ENCODE measurements at regions not wholly inside any gene's neighbourhood (a gene's known extent, or its start where the extent isn't known, plus 50 kb on each side); places are given as distances from the start of the nearest gene placed in this dataset.
"Not testable (repeated sequence)": the region's sequence is repeated elsewhere in the genome, so short reads cannot be mapped to it uniquely, and the experiment has no call there.

DNA sequence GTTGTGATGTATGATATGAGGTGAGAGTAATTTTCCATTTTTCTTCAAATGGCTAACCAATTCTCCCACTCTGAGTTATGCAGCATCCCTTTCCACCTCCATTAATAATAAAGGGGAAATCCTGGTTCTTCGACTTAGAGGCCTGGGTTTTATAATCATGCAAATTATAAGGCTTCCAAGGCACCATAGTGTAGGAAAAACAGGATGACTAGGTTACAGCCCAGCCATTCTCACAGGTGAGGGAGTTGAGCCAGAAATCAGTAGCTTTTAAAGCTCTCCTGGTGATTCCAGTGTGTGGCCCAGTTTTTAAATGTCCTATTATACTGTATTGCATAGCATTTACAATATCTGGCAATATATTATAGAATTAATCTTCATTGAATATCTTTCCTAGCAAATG is 203.1 kb downstream of the ARHGEF9 start:
- no peak for DNase-seq

GRCh38 chrX:63581398-63581797 is 203.6 kb downstream of the ARHGEF9 start:
- no peak for DNase-seq

DNA sequence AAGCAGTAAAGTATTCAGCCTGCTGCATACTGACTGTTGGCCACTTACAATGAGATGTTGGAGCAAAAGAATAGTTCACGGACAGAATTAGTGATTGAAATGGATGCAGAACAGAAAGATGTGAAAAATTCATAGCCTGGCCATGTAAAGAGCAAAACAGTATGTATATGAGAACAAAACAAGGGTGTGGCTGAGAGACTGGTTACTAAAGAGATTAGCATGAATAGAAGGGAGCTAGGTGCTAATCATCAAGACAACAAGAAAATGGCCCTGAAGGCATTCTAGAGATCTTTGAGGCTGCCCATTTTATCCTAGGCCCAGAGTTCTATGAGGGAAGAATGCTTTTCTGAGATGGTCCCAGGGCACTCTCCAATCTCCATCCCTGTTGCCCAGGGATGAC is 208.5 kb downstream of the ARHGEF9 start:
- DNase-seq = no peak

GRCh38 chrX:63575700-63576099 is 209.3 kb downstream of the ARHGEF9 start:
- DNase-seq = not testable (repeated sequence)

- DNase-seq = no peak
Observed at GRCh38 chrX:63566856-63567255, 215.7 kb upstream of the SPIN4 start.

DNA sequence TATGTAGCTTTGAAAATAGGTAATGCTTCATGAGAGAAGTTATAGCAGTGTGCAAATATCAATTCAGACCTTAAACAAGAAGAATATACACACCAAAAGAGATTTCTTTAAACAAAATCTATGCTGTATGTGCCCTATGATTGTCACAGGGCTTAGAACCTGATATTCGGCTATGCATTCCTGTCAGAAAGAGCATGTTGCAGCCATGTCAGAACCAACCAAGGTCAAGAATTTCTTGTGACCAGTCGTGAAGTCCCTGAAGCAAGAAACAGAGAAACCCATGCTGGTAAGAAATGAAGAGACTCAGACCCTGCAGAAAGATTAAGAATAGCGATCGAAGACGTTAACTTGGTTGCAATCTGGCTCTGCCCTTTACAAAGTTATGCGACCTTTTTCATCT is 210.3 kb upstream of the SPIN4 start:
- DNase-seq = no peak

DNA sequence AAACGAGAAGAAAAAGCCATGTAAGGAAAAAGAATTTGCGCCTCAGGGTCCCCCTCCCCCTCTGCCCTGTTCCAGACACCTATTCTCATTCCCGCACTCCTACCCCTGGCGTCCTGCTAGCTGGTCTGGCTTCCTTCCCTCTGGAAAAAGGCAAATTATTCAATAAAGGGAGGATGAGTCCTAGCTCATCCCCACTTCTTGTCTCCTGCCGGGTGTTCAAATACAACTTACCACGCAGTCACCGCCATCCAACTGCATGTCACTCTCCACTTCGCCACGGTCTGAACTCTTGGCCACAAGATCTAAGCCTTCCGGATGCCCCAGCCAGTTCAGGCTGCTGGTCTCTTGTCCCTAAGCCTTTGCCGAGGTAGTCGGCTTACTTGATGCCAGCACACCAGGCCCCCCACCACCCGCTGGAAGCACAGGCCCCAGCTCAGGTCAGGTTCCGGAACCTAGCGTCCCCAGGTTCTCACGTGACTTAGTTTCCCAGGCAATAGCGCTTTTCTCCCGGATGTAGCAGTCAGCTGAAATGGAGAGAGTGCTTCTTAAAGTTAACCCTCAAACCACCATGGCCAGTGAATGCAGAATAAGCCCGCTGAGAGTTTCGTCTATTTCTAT is 209.6 kb upstream of the SPIN4 start:
- peak; percentile 46 for DNase-seq

GRCh38 chrX:63551856-63552255 is 200.7 kb upstream of the SPIN4 start:
- no peak for DNase-seq

DNA sequence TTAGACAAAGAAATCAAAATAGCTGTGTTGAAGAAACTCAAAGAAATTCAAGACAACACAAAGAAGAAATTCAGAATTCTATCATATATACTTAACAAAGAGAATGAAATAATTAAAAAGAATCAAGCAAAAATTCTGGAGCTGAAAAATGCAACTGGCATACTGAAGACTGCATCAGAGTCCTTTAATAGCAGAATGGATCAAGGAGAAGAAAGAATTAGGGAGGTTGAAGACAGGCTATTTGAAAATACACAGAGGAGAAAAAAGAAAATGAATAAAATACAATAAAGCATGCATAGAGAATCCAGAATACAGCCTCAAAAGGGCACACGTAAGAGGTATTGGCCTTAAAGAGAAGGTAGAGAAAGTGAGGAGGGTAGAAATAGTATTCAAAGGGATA is 179.5 kb upstream of the SPIN4 start:
- DNase-seq = no peak

DNA sequence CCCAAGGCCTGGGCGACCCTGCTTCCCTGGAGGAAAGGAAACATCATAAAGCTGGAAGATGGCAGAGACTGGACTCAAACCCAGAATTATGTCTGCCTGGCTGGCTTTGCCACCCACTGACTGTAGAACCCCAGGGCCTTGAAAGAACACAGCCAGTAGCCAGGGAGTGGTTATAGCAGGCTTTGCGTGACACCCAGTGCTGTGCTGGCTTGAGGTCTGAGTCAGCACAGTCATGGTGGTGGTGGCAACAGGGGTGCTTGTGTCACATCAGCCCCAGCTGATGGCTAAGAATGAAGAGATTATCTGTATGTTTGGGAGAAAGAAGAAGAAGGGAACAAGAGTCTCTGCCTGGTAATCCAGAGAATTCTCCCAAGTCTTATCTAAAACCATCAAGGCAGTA is 178.8 kb upstream of the SPIN4 start:
- DNase-seq = no peak

DNA sequence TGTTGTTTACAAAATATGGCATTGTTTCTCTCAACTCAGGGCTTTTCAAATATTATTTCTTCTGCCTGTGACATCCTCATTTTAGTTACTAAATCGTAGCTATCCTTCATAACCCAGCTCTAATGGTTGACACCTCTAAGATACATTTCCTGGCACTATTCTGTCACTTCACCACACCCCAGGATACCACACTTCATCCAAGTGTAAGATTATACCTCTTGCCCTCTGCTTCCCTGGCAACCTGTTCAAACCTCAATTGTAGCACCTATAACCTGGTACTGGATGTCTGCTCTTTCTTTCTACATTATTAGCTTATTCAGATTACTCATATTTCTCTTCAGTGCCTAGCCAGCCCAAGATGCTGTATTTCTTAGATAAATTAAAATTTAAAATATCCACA is 175.7 kb upstream of the SPIN4 start:
- no peak for DNase-seq

DNA sequence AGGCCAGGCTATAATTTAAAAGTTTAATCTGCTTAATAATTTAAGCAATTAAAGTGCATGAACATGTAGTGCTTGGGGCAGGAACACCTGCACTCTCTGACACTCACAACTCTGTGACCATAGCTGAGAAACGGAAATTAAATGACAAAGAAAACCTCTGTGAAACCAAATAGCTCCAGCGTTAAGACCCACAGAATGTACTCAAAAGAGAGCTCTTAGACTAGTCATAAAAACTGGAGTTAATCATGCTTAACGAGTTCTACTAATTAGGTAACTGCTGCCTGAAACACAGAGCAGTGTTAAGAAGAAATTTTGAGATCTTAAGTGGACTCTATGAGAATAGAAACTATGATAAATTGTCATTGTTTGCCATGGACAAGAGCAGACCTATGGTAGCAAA is 174.4 kb upstream of the SPIN4 start:
- no peak for DNase-seq

DNA sequence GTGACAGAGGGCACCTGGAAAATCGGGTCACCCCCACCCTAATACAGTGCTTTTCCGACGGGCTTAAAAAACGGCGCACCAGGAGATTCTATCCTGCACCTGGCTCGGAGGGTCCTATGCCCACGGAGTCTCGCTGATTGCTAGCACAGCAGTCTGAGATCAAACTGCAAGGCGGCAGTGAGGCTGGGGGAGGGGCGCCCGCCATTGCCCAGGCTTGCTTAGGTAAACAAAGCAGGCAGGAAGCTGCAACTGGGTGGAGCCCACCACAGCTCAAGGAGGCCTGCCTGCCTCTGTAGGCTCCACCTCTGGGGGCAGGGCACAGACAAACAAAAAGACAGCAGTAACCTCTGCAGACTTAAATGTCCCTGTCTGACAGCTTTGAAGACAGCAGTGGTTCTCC is 168.2 kb upstream of the SPIN4 start:
- not testable (repeated sequence) for DNase-seq

- no peak for DNase-seq
Observed at GRCh38 chrX:63514569-63515080, 163.5 kb upstream of the SPIN4 start.

- DNase-seq = no peak
Observed at GRCh38 chrX:63513825-63514568, 162.9 kb upstream of the SPIN4 start.

DNA sequence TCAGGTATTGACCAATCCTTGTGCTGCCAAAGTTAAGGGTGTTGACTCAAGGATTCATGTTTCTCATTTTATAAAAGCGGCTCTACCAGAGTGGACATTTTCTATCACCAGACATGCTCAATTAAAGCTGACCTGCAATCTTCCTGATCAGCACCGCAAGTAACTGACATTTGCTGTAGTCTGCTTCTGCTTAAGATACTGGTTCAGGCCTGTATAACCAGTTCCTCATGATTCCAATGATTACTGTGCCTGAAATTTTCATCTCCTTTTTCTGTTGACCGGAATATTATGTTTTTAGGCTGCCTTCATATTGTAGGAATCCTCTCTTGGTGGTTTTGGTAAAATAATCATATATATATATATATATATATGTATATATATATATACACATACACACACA is 160.2 kb upstream of the SPIN4 start:
- DNase-seq = no peak

DNA sequence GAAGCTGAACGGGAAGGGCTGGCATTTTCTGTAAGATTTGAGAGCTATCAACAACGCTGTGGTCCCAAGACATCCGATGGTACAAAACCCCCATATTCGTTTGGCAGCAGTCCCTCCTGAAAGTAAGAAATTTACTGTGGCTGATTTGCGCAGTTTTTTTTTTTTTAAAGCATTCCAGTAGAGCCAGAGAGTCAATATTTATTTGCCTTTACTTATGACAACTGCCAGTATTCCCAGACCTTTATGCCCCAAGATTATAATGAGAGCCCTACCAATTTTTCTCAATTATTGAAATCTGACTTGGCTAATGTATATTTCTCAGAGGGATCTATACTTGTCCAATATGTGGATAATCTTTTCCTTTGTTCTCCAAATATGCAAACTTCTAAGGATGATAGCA is 157.5 kb upstream of the SPIN4 start:
- DNase-seq = no peak

GRCh38 chrX:63506320-63506719 is 155.2 kb upstream of the SPIN4 start:
- no peak for DNase-seq

- DNase-seq = no peak
Observed at GRCh38 chrX:63503541-63503940, 152.4 kb upstream of the SPIN4 start.

GRCh38 chrX:63488546-63489373 is 137.6 kb upstream of the SPIN4 start:
- no peak for DNase-seq

DNA sequence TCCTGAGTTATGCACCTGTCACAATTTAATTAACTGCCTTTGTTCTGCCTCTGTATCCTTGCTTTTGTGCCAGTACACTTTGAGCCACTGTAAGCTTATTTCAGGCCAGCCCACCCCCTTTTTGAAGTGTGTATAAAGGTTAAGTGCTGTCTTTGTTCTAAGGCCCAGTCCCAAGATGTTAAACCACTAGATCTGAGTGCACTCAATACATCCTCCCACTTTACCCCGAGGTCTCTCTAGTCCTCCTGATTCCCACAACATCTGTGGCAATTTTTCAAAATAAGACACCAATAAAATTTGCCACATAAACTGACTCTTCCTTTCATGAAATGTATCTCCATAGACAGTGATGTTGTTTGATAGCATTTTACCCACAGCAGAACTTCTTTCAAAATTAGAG is 124.1 kb upstream of the SPIN4 start:
- no peak for DNase-seq

- DNase-seq = no peak
Observed at GRCh38 chrX:63471004-63471403, 119.9 kb upstream of the SPIN4 start.

DNA sequence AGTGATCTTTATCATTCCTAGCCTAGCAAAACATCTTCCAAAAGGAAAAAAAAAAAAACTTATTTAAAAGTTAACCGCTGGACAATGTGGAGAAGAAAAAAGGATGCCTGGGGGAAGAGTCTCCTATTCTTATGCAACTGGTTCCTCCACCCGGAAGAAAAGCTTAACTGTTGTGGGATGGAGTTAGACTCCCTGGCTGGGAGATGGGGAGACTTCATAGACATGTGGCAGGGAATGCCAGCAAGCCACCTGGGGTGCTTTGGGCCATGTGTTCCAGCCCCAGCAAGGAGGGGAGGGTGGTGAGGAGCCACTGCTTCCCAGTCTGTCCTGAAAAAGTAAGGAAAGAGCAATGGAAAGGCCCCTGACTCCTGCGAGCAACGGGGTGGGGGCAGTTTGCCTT is 119.4 kb upstream of the SPIN4 start:
- no peak for DNase-seq

- no peak for DNase-seq
Observed at GRCh38 chrX:63466690-63467089, 115.6 kb upstream of the SPIN4 start.

Data from NCI-H1048 (cell line).